Epithelial cell of prostate (primary cell): ENCODE measurements at regions not wholly inside any gene's neighbourhood (a gene's known extent, or its start where the extent isn't known, plus 50 kb on each side); places are given as distances from the start of the nearest gene placed in this dataset.
"Not testable (repeated sequence)": the region's sequence is repeated elsewhere in the genome, so short reads cannot be mapped to it uniquely, and the experiment has no call there.

Experiments
- DNase-seq: peaks from one replicate; pipeline ENCODE4 v3.0.0-alpha.2; 2011; ENCODE audit warnings: low read depth, low spot score
- H3K27ac ChIP-seq: fragments of 450-650 bp; 2 replicates; pipeline ENCODE4 v1.5.1; 2017; ENCODE audit warnings: mild to moderate bottlenecking

DNA sequence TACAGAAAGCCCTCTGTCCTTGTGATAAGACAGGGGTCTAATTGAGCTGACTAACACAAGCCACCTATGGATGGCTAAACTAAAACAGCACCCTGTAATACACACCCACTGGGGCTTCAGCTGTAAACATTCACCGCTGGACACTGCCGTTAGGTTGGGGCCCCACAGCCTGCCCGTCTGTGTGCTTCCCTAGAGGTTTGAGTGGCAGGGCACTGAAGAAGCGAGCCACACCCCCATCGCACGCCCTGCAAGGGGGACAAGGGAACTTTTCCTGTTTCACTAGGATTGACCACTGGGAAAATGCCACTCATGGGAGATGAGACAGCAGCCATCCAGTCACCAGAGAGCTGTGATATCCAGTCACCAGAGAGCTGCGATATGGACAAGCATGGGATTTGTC, 335.7 kb upstream of the CFAP20DC start:
- no peak for DNase-seq
- H3K27ac ChIP-seq: no peak overlapping the region

DNA sequence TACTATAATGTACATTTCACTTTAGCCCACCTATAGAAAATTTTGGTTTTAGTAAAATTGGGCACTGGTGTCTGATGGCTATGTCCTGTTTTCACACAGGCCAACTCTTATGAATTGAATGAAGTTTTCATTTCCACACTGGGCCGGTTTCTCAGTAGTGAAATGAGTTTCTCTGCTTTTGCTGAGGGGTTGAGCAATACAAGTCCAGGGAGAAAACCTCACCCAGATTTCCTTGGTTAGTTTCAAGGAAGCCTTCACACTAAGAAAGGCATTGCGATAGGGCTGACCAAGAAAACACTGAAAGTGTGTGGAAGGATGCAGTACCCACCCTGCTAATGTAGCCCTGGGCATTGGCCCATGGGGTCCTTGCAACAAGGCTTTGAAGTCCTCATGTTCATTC, 331.5 kb upstream of the CFAP20DC start:
- DNase-seq: no peak
- H3K27ac ChIP-seq: no peak overlapping the region

DNA sequence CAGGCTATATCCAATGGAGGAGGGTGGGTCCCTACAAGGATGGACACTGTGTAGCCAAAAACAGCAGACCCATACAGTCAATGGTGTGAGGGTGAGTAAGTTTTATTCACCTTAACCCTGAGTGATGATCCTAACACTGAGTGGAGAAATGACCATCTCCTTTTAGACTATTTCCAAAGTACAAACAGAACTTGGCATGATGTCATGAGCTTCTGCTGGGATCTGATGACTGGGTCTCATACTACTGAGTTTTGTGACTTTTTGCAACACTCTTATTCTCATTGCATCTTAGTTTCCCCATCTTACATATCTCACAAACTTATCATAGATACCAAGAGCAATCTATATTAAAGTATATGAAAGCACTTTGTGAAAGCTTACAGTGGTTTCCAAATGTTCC, 330.3 kb upstream of the CFAP20DC start:
- no peak overlapping the region for H3K27ac ChIP-seq
- no peak for DNase-seq

DNA sequence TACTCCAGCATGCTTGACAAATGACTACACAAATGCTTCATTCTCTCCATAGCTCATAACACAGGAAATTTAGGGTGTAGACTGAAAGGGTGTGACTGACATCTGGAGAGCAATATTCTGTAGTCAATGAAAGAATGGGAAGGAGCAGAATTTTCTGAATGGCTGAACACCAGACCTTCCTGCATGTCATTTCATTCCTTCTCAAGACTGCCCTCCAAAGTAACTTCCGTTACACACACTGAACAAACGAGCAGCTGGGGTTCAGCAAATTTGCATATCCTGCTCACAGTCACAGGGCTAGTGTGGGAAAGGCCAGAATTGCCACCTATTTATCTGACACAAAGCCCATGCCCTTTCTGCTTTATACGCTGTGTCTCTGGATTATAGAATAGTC, 325.0 kb upstream of the CFAP20DC start:
- no peak for DNase-seq
- no peak overlapping the region for H3K27ac ChIP-seq

DNA sequence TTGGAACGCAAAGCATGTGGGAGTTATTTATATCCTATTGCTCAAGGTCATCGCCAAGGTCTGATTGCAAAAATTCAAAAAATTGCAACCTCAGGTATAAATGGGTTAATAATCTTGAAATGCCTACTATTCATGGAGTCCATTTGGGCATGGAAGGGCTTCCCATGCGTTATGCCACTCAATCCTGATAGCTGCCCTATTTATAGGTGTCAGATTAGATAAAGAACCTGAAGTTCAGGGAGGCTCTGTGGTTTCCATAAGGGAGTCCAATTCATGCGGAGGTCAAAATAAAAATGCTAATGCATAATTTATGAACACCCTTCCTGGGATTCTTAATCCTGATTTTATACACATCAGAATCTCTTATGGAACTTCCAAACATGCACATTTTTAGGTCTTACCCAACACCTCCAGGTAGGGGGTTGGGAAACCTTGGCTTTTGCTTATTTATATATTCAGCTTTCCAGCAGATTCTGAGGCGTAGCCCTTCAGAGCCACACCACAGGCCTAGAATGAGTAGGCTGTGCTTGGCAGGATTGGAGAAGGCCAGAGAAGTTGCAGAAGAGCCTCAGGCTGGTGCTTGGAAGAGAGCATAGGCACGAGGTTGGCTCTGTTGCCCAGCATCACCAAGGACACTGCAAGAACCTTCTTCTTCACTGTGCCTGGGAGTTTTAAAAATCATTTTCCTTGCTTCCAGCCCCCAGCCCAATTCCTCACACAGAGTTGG, 324.4 kb upstream of the CFAP20DC start:
- DNase-seq: no peak
- H3K27ac ChIP-seq: no peak overlapping the region

DNA sequence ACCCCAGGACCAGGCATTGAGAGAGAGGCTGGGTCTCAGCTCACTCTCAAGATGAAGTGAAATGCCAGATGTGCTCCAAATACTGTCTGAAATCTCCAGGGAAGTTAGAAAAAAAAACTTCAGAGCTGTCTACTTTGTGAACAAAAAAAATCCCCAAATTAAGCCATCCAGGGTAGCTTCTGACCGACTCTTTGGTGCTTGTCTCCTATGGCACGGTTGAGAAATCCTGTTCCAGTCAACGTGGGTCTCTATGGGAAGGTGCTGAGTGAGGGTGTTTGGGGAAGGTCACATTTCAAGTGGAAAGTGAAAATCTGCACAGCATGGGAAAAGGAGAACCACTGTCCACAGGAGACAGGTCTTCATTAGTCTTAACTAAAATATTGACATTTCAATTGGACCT, 322.5 kb upstream of the CFAP20DC start:
- DNase-seq: no peak
- H3K27ac ChIP-seq: no peak overlapping the region

DNA sequence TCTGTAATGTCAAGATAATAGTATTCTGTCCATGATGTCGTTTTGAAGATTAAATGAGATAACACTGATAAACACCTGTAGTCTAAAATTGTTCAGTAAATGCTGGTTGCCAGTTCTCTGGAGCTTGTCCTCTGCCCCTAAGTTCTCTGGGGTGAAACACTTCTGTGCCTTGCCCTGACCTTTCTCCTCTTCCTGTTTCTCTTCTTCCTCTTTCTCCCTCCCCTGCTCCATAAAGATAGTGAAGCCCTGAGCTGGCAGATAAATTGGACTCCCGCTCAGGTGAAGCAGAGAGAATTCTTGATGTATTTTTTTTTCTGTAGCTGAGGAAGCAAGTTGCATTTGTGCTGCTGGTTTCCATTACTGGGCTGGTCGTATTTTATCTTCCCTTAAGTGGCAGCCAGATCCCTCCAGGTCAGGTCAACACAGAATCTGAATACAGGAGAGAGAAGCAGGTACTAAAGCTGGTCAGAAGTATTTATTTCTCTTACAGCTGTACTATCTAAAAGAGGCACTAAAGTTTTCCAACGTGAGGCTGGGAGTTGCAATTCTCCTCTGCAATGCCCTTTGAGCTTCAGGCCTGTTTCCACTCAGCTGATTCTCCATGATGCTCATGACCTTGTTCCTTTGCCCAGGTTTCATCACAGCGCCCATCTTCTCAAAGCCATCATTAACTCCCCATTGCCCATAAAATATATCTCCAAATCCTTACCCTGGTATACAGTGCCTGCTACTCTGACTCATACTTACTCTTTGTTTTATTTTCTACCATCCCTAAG, 319.3 kb upstream of the CFAP20DC start:
- DNase-seq: no peak
- no peak overlapping the region for H3K27ac ChIP-seq

DNA sequence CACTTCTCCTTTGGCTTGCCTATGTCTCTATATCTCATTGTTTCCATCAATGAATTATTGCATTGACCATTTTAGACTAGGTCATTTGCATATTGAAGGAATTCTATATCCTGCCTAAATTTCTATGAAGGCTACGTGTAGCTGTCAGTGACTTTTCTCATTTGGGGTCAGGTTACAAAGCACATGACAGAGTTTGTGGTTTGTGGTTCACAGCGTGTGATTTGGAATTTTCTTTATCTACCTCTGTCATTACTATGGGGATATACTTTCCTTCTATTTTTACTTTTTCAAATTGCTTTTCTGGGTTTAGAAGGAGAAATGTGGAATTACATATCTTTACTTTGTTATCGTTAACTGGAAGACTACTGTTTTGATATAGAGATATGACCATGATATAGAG, 317.3 kb upstream of the CFAP20DC start:
- H3K27ac ChIP-seq: no peak overlapping the region
- no peak for DNase-seq

DNA sequence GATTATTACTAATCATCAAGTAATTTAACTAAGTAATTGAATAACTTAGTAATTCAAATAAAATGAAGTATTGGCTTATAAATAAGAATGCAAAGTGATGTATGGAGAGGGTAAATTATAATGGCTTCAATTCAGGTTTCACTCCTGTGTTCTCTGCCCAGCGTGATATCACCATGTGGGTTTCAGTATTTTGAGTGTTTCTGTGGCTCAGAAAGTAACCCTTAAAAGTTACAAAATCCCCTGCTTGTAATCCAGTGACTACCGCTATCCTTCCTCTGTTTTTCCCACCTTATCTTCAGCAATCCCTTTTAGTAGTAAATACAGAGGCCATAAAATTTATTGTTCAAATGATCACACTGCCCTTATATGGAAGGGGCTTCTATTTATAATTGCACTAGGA, 316.4 kb upstream of the CFAP20DC start:
- no peak for DNase-seq
- H3K27ac ChIP-seq: no peak overlapping the region

DNA sequence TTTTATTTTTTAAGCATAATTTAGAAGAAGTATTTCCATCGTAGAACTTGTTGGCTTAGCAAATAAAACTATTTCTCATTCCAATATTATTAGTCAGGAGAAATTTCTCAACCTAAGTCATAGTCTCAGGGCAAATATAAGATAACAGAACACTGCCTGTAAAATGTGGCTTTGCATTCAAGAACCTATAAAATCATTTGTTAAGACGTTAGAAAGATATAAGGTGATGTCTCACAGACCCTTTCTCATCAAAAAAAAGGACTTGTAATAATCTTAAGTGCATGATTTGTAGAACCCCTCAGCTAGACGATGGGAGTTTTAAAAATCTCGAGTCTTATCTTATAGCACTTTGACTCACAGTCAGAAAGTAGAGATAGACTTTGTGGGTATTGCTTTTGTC, 314.7 kb upstream of the CFAP20DC start:
- no peak for DNase-seq
- H3K27ac ChIP-seq: no peak overlapping the region

DNA sequence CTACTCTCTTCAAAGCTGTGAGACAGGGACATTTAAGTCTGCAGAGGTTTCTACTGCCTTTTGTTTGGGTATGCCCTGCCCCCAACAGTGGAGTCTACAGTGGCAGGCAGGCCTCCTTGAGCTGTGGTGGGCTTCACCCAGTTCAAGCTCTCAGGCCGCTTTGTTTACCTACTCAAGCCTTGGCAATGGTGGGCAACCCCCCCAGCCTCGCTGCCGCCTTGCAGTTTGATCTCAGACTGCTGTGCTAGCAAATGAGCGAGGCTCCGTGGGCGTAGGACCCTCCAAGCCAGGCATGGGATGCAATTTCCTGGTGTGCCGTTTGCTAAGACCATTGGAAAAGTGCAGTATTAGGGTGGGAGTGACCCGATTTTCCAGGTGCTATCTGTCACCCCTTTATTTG, 310.5 kb upstream of the CFAP20DC start:
- not testable (repeated sequence) for H3K27ac ChIP-seq, DNase-seq

DNA sequence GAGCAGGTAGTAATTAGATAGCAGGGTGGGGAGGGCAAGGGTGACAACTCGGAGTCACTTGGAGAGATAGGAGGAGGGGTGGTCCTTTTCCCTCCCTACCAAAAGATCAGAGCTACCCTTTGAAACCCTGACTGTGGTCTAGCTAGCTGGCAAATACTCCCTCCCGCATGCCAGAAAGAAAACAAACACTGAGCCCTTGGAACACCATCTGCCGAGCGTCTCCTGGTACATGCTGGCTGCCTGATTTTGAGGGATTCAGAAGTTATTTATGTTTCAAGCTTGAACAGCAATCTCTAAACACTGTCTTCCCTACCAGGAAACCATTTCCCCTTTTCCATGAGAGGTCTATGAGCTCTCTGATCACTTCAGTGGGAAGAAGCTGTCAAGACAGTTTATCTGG, 291.6 kb upstream of the CFAP20DC start:
- H3K27ac ChIP-seq: no peak overlapping the region
- DNase-seq: no peak

DNA sequence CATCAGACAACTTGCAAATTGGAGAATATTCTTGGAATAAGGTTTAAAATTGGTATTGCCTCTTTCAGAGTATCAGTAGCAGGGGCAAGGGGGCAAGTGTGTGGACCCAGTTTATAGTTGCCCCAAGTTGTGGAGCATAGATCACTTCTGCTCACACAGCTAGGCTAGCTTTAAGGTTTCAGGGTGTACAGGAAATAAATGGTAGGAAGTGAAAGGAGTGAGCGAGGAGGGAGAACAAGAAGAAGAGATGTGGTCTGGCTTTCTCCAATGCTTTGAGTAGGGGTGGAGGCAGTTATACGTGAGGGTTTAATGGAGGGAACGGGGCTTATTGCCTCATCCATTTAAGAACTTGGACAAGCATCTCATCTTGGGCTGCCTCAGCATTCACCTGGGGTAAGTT, 290.0 kb upstream of the CFAP20DC start:
- H3K27ac ChIP-seq: no peak overlapping the region
- DNase-seq: no peak

DNA sequence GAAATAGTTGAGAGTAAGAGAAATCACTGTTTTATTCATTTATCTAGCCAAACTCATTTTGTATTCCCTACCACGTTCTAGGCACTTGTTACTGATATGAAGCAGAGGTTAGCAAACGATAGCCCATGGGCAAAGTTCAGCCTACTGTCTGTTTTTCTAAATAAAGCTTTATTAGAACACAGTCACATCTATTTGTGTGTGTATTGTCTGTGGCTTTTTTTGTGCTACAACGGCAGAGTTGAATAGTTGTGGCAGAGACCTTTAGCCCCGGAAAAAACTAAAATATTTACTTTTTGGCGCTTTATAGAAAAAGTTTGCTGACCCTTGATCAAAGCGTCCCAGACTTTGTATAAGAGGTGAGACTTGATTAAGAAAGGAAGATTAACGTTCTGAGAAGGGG, 289.1 kb upstream of the CFAP20DC start:
- no peak overlapping the region for H3K27ac ChIP-seq
- DNase-seq: no peak

DNA sequence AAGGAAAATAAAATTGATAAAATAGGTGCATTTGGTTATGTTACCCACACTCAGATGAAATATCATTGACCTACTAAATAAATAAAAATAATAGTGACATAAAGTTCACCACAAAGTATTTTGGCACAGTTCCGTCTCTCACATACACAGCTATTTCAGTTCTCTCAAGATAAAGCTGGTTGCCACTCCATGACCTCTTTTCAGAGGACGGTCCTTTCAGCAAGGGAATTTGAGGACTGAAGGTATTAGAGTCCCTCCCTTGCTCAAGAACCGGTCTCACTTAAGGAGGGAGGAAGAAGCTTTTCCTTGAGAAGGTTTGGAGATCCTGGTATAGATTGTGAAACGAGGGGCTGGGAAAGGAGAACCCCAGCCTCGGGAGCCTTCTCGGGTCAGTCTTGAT, 285.5 kb upstream of the CFAP20DC start:
- no peak for DNase-seq
- H3K27ac ChIP-seq: no peak overlapping the region

DNA sequence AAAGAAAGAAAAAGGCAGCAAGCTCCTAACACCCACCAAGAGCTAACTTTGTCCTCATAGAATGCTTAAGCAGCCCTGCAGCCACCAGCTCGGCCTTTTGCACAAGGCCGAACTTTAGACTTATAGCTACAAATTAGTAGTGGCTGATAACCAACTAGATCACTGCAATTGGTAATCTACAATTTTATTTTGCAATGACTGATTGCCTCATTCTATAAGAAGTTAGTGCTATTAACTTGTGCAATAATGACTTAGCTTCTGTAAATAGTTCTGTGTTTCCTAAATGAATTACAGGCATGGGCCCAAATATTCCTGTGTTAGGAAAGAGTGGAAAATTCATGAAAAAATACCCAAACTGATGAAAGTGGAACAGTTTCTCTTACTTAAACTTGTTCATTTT, 284.8 kb upstream of the CFAP20DC start:
- no peak for DNase-seq
- H3K27ac ChIP-seq: no peak overlapping the region

DNA sequence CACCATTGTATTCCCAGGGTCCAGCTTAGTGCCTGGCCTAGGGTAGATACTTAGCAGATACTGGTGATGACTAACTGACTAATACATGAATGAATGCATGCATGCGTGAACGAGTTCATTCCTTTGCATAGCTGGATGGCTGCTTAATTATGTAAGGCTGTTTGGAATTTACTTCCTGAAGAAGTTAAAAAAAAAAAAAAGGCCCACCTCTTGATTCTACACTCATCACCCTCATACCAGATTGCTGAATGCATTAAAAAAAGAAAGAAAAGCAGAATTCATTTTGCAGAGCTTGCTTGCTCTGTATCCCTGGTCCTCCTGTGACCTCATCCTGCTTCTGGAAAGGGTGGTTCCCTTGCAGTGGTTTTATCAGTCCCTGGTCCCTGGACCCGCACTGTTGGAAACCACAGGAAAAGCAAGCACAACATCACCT, 277.6 kb upstream of the CFAP20DC start:
- DNase-seq: peak; percentile 92

DNA sequence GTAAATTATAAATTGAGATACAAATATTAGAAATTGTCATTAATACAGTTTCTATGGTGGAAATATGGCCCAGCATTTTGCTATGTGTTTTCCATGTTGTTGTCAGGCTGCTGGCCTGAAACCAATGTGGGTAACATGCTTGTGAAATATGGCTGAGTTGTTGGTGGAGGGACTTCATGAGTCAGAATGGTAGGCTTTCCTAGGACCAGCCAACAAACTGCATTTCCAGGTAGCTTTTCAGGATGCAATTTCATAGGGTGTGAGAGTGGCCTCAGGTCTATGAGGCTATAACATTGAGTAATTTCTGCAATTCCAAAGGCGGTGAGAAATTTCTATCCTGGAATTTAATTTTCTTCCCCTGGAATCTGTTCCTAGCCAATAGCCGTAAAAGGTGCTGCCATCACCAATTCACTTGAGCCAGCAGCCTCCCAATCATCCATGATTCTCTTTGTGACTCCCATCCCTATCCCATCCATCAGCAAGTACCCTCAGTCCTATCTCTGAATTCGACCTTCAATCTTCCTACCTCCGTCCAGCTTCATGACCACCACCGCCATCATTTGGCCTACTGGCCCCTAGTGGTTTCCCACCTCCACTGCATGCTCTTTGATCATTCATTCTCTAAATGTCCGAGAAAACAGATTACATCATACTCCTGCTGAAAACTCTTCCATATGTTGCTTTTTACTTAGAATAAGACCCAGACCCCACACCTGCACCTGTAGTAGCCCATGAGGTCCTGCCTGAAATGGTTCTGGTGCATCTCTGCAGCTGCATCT, 276.6 kb upstream of the CFAP20DC start:
- peak; percentile 37 for DNase-seq
- peak overlapping the region; percentile 64 for H3K27ac ChIP-seq

More for the DNA sequence above, 277.6 kb upstream of the CFAP20DC start:
- peak overlapping the region; percentile 64 for H3K27ac ChIP-seq

DNA sequence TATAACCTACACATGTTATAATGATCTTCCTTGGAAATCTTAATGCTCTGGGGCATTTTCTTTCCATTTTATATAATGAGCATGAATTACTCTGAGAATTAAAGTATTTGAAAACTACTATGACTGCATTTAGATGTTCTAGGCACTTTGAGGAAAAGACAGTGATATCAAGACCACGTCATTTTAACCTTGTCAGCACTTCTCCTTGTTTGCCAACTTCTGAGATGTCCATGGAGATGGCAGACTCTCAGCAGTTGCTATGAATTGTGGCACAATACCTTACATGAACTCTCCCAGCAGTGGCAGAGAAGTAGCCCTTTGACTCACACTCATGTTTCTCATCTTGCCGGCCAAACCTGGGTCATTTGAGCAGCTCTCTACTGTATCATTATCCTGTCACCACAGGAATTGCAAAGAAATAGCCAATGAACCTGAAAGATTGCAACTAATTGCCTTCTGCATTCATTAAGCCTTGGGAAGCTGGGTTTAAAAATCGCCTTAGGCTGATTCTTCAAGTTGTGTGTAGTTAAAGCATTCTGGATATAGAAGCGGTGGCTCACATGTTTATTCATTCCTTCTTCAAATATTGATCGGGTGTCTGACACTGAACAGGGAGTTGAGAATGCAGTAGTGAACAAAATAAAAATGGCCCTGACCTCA, 272.2 kb upstream of the CFAP20DC start:
- DNase-seq: no peak
- no peak overlapping the region for H3K27ac ChIP-seq

DNA sequence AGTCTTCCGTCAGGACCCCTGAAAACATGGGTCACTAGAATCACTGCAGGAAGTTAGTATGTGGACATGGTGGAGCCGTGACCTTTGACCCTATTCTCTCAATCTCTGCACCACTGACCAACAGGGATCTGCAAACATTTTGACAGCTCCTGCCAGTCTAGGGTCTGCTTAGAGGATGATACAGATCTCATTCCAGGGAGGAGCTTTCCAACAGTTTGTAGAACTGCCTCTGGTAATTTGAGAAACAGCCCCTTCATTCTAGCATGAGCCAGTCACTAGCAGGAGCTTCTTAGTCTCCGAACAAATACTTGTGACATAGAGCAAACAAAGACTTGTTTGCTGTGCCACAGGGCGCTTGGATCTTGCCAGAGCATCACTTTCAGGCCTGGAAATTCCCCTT, 270.3 kb upstream of the CFAP20DC start:
- no peak for DNase-seq
- H3K27ac ChIP-seq: no peak overlapping the region

DNA sequence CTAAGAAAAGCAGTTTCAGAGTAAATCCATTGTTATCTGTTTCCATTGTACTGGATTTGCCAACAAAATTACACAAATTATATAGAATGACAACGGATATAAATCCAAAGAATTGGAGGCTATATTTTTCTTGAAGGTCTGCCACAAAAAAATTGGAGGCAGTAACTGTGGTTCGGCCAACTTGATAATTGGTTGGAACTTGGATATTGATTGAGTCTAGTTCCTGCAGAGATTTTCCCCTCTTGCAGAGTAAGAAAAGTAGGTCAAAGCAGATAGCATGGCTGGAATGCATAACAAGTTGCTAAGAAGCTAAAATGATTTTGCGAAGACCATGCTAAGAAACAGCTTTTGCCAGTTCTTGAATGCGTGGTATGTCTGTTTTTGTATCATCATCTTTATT, 269.6 kb upstream of the CFAP20DC start:
- H3K27ac ChIP-seq: no peak overlapping the region
- no peak for DNase-seq
